ENCODE measurements at regions not wholly inside any gene's neighbourhood (a gene's known extent, or its start where the extent isn't known, plus 50 kb on each side); places are given as distances from the start of the nearest gene placed in this dataset.

- TF ChIP-seq CTCF (IDR thresholded peaks at IDR 0.05; ENCODE audit: insufficient read depth in 1 of 2, low read depth in 1 of 2, low read length in 1 of 2, severe bottlenecking in 1 of 2, unreplicated experiment in 1 of 2) = no peak
- Mint-ChIP-seq H3K9me3 (ENCODE audit: unreplicated experiment) (no peaks in the 10 kb centered on the region), H3K27ac (ENCODE audit: unreplicated experiment) (no peak overlapping the region), H3K4me3 (ENCODE audit: unreplicated experiment) (no peak overlapping the region), H3K4me1 (ENCODE audit: low read depth, unreplicated experiment) (no peaks in the 10 kb centered on the region), H3K27me3 (ENCODE audit: insufficient read depth, unreplicated experiment) (peaks cover 9% of the 10 kb centered on the region), H3K36me3 (ENCODE audit: insufficient read depth, unreplicated experiment) (no peaks in the 10 kb centered on the region)
- no peaks in the 10 kb centered on the region for H3K27me3 ChIP-seq (replicated peaks; ENCODE audit: control insufficient read depth, insufficient read depth, low read length)
- ChIA-PET POLR2A (no interaction called here), CTCF (no interaction called here)
- no peak overlapping the region for H3K4me3 ChIP-seq (ENCODE audit: low read depth, low read length)
- no peak for DNase-seq
- no peaks in the 10 kb centered on the region for H3K4me1 ChIP-seq
- H3K9me3 ChIP-seq = no peaks in the 10 kb centered on the region
- BruUV-seq (replicated peaks) = no TSS peak
- no peaks in the 10 kb centered on the region for H3K36me3 ChIP-seq (ENCODE audit: control insufficient read depth, insufficient read depth, low read length)
- intact Hi-C loops (cut with micrococcal nuclease; ENCODE audit: unreplicated experiment) = no loop called here
Measured at GRCh38 chr3:73926360-73927202, 301.8 kb upstream of the PDZRN3 start.

- Mint-ChIP-seq H3K9me3 (ENCODE audit: unreplicated experiment) (no peaks in the 10 kb centered on the region), H3K36me3 (ENCODE audit: insufficient read depth, unreplicated experiment) (no peaks in the 10 kb centered on the region), H3K27me3 (ENCODE audit: insufficient read depth, unreplicated experiment) (peaks cover 9% of the 10 kb centered on the region), H3K27ac (ENCODE audit: unreplicated experiment) (no peak overlapping the region), H3K4me1 (ENCODE audit: low read depth, unreplicated experiment) (no peaks in the 10 kb centered on the region), H3K4me3 (ENCODE audit: unreplicated experiment) (no peak overlapping the region)
- Histone ChIP-seq H3K9me3 (no peaks in the 10 kb centered on the region), H3K4me3 (ENCODE audit: low read depth, low read length) (no peak overlapping the region), H3K27me3 (replicated peaks; ENCODE audit: control insufficient read depth, insufficient read depth, low read length) (no peaks in the 10 kb centered on the region), H3K4me1 (no peaks in the 10 kb centered on the region), H3K36me3 (ENCODE audit: control insufficient read depth, insufficient read depth, low read length) (no peaks in the 10 kb centered on the region)
- no peak for DNase-seq
- ChIA-PET CTCF (no interaction called here), POLR2A (no interaction called here)
- TF ChIP-seq CTCF (IDR thresholded peaks at IDR 0.05; ENCODE audit: insufficient read depth in 1 of 2, low read depth in 1 of 2, low read length in 1 of 2, severe bottlenecking in 1 of 2, unreplicated experiment in 1 of 2) = no peak
- intact Hi-C loops (cut with micrococcal nuclease; ENCODE audit: unreplicated experiment) = no loop called here
- no TSS peak for BruUV-seq (replicated peaks)
Measured at GRCh38 chr3:73925011-73925410, 300.3 kb upstream of the PDZRN3 start.

- H3K27me3 ChIP-seq (replicated peaks; ENCODE audit: control insufficient read depth, insufficient read depth, low read length) = no peaks in the 10 kb centered on the region
- H3K9me3 Mint-ChIP-seq (ENCODE audit: unreplicated experiment) = no peaks in the 10 kb centered on the region
- H3K27me3 Mint-ChIP-seq (ENCODE audit: insufficient read depth, unreplicated experiment) = peaks cover 9% of the 10 kb centered on the region
- no peak overlapping the region for H3K27ac Mint-ChIP-seq (ENCODE audit: unreplicated experiment)
- TF ChIP-seq CTCF (IDR thresholded peaks at IDR 0.05; ENCODE audit: insufficient read depth in 1 of 2, low read depth in 1 of 2, low read length in 1 of 2, severe bottlenecking in 1 of 2, unreplicated experiment in 1 of 2) = no peak
- no TSS peak for BruUV-seq (replicated peaks)
- H3K4me3 ChIP-seq (ENCODE audit: low read depth, low read length) = no peak overlapping the region
- no peak overlapping the region for H3K4me3 Mint-ChIP-seq (ENCODE audit: unreplicated experiment)
- no peaks in the 10 kb centered on the region for H3K4me1 Mint-ChIP-seq (ENCODE audit: low read depth, unreplicated experiment)
- no peaks in the 10 kb centered on the region for H3K4me1 ChIP-seq
- no peak for DNase-seq
- no peaks in the 10 kb centered on the region for H3K36me3 Mint-ChIP-seq (ENCODE audit: insufficient read depth, unreplicated experiment)
- ChIA-PET POLR2A (no interaction called here), CTCF (no interaction called here)
- intact Hi-C loops (cut with micrococcal nuclease; ENCODE audit: unreplicated experiment) = no loop called here
- no peaks in the 10 kb centered on the region for H3K36me3 ChIP-seq (ENCODE audit: control insufficient read depth, insufficient read depth, low read length)
- H3K9me3 ChIP-seq = no peaks in the 10 kb centered on the region
Measured at GRCh38 chr3:73924048-73924447, 299.3 kb upstream of the PDZRN3 start.

All from Caco-2 (cell line).